Heart right ventricle (tissue), 16 donors: ENCODE measurements at regions not wholly inside any gene's neighbourhood (a gene's known extent, or its start where the extent isn't known, plus 50 kb on each side); places are given as distances from the start of the nearest gene placed in this dataset.

Source experiments
- ATAC-seq, 8 donors: fragments of 200-7000 bp; cut with Tn5 transposase; one replicate each; pipeline ENCODE4 v1.9.1; 2020; ENCODE audit warnings: mild to moderate bottlenecking in 8 of 8, moderate library complexity in 8 of 8, moderate number of reproducible peaks in 1 of 8
- DNase-seq, 2 donors: peaks; one replicate each; pipeline ENCODE4 v3.0.0-alpha.2; 2020
- H3K27ac ChIP-seq, 10 donors: fragments of 200-600 bp; sonication (generic) in 2 of 10; one replicate each; pipeline versions ENCODE4 v1.5.0 to v1.8.0; 2020 to 2022; ENCODE audit warnings: mild to moderate bottlenecking in 3 of 10
- H3K27me3 ChIP-seq, 7 donors: fragments of 200-600 bp; one replicate each; pipeline ENCODE4 v1.8.0; 2021 to 2022; ENCODE audit warnings: mild to moderate bottlenecking in 2 of 7
- H3K36me3 ChIP-seq, 9 donors: fragments of 200-600 bp; sonication (generic) in 1 of 9; one replicate each; pipeline versions ENCODE4 v1.5.0 to v1.8.0; 2020 to 2022; ENCODE audit warnings: mild to moderate bottlenecking in 2 of 9
- H3K4me1 ChIP-seq, 9 donors: fragments of 200-600 bp; sonication (generic) in 1 of 9; one replicate each; pipeline versions ENCODE4 v1.5.0 to v1.8.0; 2020 to 2022; ENCODE audit warnings: mild to moderate bottlenecking in 4 of 9
- H3K4me3 ChIP-seq, 10 donors: fragments of 200-600 bp; sonication (generic) in 2 of 10; one replicate each; pipeline versions ENCODE4 v1.5.0 to v1.8.0; 2020 to 2022; ENCODE audit warnings: mild to moderate bottlenecking in 7 of 10, moderate library complexity in 2 of 10
- H3K9me3 ChIP-seq, 11 donors: fragments of 200-600 bp in 10 of 11; sonication (generic) in 2 of 11; one replicate each; pipeline versions ENCODE4 v1.5.0 to v1.8.0; 2013 to 2022; ENCODE audit warnings: mild to moderate bottlenecking in 2 of 11, control low read depth in 1 of 11, moderate library complexity in 1 of 11
- WGBS, 2 donors: extraction: QIAGEN DNeasy Blood & Tissue Kit; methylation state at CpG; one replicate each; pipeline ENCODE4 v1.1.7; 2013; ENCODE audit warnings: inconsistent platforms in 1 of 2; 5-methylcytosine and 5-hydroxymethylcytosine counted together
- intact Hi-C, 10 donors: fragments of 100-400 bp; cut with DNase I; formaldehyde crosslinking; loops; one replicate each; pipeline versions ENCODE4 v1.11.1 to v1.14.2; 2022
- TF ChIP-seq, protein P1 (sequence below), 9 donors: fragments of 200-600 bp; sonication (generic) in 2 of 9; IDR thresholded peaks; one replicate each; pipeline versions ENCODE4 v1.5.0 to v1.8.0; 2021 to 2022; ENCODE audit warnings: antibody characterized with exemption in 9 of 9, mild to moderate bottlenecking in 5 of 9, moderate library complexity in 1 of 9
- donor health status: Arrhythmogenic right ventricular cardiomyopathy.
- donor health status: ischemic (EF 13 %, LVEDD 7.1; RV severe dilation, severe dysfunction).
- donor health status: healthy with polysubstance abuse.
- donor health status: DM: no; HTN: yes; CAD: no.
- donor health status: DM: no; HTN: no; CAD: no.
- donor health status: ischemic (EF 25% LVEDD 6.9; RV normal size, moderate dysfunction).
- donor health status: ischemic (EF 25% LVEDD 5.7; RV mildly dilated, moderate dysfunction).
- donor health status: healthy.
- donor health status: DM: yes; HTN: yes; CAD: no.
- donor health status: Ischemic cardiomyopathy.
- donor health status: ischemic (EF 35%, LVEDD 5.7; RV mildly dilated, moderate dysfunction).
- donor health status: nonischemic (EF 11% LVEDD 7.7; RV severe dilation, severe dysfunction).
- donor health status: DM: yes; HTN: yes; CAD: no.
- donor health status: PGD.
- donor health status: ischemic (EF 29% LVEDD 5.4; RV normal size, mild dysfunction).
- donor health status: nonischemic (EF 23%, LVEDD 6.1; RV moderate dilation, normal function).

DNA sequence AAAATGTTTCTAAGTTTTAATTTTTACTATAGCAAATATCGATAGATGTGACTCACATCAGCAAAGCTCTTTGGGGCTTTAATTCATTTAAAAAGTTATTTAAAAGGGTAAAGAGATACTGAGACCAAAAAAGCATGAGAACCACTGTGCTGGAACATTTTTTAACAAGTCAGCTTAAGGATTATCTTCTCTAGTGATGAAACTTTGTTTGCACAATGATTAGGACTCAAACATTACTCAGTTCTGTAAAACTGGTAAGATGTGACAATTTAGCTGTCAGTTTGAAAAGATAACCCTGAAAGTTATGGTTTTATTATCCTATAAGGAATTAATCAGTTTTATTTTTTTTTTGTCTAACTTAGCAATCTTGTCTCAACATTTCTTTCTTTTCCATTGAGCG lies 301.4 kb downstream of the TSN start:
- Histone ChIP-seq H3K27ac (no peak overlapping the region), H3K9me3 (no peaks in the 10 kb centered on the region), H3K27me3 (no peaks in the 10 kb centered on the region), H3K4me3 (no peak overlapping the region), H3K36me3 (no peaks in the 10 kb centered on the region), H3K4me1 (no peaks in the 10 kb centered on the region)
- intact Hi-C loops: no loop called here
- ATAC-seq (no peak), DNase-seq (no peak)
- 76 to 81% methylated on average over 2 of the region's 2 CpGs for WGBS, 2 donors
- TF ChIP-seq, protein P1, sequence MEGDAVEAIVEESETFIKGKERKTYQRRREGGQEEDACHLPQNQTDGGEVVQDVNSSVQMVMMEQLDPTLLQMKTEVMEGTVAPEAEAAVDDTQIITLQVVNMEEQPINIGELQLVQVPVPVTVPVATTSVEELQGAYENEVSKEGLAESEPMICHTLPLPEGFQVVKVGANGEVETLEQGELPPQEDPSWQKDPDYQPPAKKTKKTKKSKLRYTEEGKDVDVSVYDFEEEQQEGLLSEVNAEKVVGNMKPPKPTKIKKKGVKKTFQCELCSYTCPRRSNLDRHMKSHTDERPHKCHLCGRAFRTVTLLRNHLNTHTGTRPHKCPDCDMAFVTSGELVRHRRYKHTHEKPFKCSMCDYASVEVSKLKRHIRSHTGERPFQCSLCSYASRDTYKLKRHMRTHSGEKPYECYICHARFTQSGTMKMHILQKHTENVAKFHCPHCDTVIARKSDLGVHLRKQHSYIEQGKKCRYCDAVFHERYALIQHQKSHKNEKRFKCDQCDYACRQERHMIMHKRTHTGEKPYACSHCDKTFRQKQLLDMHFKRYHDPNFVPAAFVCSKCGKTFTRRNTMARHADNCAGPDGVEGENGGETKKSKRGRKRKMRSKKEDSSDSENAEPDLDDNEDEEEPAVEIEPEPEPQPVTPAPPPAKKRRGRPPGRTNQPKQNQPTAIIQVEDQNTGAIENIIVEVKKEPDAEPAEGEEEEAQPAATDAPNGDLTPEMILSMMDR (IDR thresholded peaks at IDR 0.05): no peak

DNA sequence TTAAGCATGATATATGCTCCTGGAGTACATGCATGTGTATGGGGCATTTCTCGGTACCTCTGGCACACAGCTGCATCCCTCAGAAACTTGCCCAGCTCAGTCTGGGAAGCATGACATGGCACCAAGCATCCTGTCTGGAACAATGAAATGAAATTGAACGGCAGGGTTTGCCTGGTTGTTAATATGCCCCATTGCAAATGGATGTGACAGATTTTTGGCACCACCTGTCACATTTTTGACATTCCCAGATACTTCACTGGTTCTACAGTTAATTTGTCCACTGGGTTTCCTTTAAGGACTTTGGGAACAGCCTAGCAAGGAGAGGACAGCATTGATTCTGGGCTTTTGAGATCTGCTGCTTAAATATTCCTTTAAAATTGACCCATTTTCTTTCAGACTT lies 305.8 kb downstream of the TSN start:
- Histone ChIP-seq H3K27me3 (no peaks in the 10 kb centered on the region), H3K36me3 (no peaks in the 10 kb centered on the region), H3K4me1 (no peaks in the 10 kb centered on the region), H3K27ac (no peak overlapping the region), H3K9me3 (no peaks in the 10 kb centered on the region), H3K4me3 (no peak overlapping the region)
- intact Hi-C loops: no loop called here
- DNase-seq (no peak), ATAC-seq (no peak)
- WGBS, 2 donors: 22 to 32% methylated on average over 2 of the region's 2 CpGs
- TF ChIP-seq, protein P1 (IDR thresholded peaks at IDR 0.05): no peak

GRCh38 chr2:122061831-122062230 lies 306.4 kb downstream of the TSN start:
- ATAC-seq (no peak), DNase-seq (no peak)
- no peaks in the 10 kb centered on the region for H3K36me3 ChIP-seq
- no peaks in the 10 kb centered on the region for H3K27me3 ChIP-seq
- H3K4me3 ChIP-seq: no peak overlapping the region
- H3K4me1 ChIP-seq: no peaks in the 10 kb centered on the region
- 85 to 88% methylated on average over 2 of the region's 2 CpGs for WGBS, 2 donors
- TF ChIP-seq, protein P1 (IDR thresholded peaks at IDR 0.05): no peak
- H3K27ac ChIP-seq: no peak overlapping the region
- intact Hi-C loops: no loop called here
- H3K9me3 ChIP-seq: no peaks in the 10 kb centered on the region

DNA sequence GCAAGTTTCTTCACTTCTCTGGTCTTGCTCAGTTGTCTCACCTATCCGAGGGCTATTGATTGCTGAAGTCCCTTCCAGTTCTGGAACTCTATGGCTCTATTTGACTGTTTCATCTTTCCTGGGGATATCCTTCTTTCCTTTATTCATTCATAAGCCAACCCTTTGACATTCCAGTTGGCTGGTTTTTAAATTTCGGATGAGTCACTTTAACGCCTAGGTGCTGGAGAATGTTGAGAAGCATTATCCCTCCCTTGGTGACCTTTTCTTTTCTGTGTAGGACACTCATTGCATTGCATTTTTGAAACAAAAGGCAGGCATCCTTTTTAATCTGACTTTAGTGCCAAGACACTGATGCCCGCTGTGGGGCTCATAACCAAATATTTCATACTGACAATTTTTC lies 307.1 kb downstream of the TSN start:
- H3K9me3 ChIP-seq: no peaks in the 10 kb centered on the region
- no peaks in the 10 kb centered on the region for H3K4me1 ChIP-seq
- 63 to 68% methylated on average over 4 of the region's 4 CpGs for WGBS, 2 donors
- ATAC-seq: no peak
- DNase-seq: no peak
- H3K36me3 ChIP-seq: no peaks in the 10 kb centered on the region
- no peak overlapping the region for H3K4me3 ChIP-seq
- intact Hi-C loops: no loop called here
- no peaks in the 10 kb centered on the region for H3K27me3 ChIP-seq
- TF ChIP-seq, protein P1 (IDR thresholded peaks at IDR 0.05): no peak
- no peak overlapping the region for H3K27ac ChIP-seq

GRCh38 chr2:122063716-122064115 lies 308.3 kb downstream of the TSN start:
- no peaks in the 10 kb centered on the region for H3K4me1 ChIP-seq
- H3K4me3 ChIP-seq: no peak overlapping the region
- no peak overlapping the region for H3K27ac ChIP-seq
- 86 to 88% methylated on average over 3 of the region's 3 CpGs for WGBS, 2 donors
- TF ChIP-seq, protein P1 (IDR thresholded peaks at IDR 0.05): no peak
- no peak for ATAC-seq
- H3K27me3 ChIP-seq: peaks cover 0 to under 1% (median 0%) of the 10 kb centered on the region in 7 donors
- H3K36me3 ChIP-seq: no peaks in the 10 kb centered on the region
- intact Hi-C loops: no loop called here
- DNase-seq: no peak
- no peaks in the 10 kb centered on the region for H3K9me3 ChIP-seq
